ENCODE measurements at regions not wholly inside any gene's neighbourhood (a gene's known extent, or its start where the extent isn't known, plus 50 kb on each side); places are given as distances from the start of the nearest gene placed in this dataset.
"Not testable (repeated sequence)": the region's sequence is repeated elsewhere in the genome, so short reads cannot be mapped to it uniquely, and the experiment has no call there.

DNA sequence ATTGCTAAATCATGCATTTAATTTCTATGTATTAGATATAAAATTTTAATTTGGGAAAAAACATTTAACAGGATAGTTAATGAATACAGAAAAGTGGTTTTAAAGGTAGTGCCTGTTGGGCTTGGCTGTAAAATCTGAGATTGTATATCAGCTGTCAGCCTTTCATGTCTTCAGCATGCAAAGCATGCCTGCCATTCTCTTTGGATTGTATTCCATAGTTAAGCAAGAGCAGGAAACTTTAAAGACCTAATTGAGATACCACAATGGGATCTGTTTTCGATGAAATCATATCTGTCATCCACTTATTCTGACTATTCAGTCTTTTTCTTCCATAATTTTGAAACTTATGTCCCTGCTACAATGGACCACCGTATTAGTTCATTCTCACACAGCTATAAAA is 451.0 kb upstream of the DDI1 start:
- DNase-seq, result no peak

DNA sequence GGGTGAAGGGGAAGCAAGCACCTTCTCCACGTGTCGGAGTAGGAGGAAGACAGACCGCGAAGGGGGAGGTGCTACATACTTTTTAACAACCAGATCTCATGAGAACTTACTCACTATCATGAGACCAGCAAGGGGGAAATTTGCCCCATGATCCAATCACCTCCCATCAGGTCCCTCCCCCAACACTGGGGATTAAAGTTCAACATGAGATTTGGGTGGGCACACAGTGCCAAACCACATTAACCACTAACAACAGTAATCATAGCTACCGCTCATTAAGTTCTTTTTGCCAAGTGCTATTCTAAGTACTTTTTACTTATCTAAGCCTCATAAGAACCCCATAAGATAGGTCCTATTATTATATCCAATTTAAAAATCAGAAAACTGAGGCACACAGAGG is 450.5 kb upstream of the DDI1 start:
- DNase-seq, result no peak

DNA sequence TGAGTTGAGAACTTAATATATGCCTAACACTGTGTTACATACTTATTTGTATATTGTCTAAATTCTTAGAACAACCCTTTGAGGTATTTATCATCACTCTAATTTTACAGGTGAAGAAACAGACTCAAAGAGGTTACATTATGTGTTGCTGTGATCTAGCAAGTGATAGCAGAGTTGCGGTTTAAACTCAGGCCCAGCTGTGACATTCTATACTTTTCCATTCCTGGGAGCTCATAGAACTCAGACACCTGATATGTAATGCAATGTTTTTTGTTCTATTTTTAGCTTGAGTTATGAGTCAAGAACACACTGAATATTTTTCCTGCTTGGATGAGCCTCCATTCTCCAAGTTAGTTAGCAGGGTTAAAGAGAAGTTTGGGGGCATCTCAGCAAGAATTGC is 449.7 kb upstream of the DDI1 start:
- DNase-seq, result peak; percentile 16

DNA sequence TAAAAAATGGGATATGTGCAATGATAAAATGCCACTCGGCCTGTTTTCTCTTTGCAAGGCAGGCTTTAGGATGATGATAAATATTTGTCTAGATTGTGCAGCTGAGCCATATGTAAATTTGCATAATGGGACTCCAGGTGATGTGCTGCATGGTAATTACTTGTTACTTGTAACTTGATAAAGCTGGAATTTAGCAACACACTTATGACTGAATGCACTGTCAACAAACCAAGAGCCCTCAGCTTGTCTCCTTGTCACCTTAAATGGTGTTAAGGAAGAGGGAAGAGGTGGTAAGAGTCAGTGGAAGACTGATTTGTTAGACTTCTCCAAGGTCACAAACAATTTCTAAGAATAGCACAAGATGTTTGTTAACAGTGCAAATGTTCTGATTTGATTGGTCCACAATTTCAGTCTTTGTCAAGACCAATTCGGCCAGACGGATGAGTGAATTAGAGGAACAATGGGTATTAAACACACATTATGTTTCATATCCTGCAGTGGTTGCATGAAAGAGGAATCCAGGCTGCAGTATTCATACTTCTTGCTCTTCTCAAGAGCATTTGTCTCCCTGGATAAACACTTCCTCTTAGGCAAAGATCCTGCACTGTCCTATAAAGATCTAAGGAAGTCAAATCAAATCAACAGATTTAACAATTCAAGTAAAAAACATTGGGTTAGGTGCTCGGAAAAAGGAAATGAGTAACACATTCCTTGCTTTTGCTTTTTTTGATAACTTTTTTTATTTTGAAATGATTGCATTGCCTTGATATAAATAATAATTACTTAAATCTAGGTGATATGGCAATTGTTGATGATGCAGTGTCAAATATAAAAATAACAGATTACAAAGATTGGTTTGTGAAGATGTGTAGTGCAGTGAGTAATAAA is 448.3 kb upstream of the DDI1 start:
- DNase-seq, result no peak

DNA sequence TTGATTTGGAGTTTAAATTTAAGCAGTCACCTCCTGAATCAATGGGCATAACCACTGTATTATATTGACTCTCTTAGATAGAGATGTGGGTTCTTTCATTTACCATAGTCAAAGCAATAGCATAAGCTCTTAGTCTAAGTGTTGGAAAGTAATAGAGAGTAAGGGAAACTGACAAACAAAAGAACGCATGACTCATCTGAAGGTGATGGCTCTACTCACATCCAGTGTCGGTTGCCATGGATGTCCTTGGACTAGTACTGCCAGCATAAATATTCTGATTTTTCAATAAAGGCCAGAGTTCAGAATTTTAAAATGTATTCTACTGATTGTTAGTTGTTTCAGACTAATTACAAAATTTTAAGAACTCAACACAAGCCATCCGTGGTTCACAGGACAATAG is 444.9 kb upstream of the DDI1 start:
- no peak for DNase-seq

DNA sequence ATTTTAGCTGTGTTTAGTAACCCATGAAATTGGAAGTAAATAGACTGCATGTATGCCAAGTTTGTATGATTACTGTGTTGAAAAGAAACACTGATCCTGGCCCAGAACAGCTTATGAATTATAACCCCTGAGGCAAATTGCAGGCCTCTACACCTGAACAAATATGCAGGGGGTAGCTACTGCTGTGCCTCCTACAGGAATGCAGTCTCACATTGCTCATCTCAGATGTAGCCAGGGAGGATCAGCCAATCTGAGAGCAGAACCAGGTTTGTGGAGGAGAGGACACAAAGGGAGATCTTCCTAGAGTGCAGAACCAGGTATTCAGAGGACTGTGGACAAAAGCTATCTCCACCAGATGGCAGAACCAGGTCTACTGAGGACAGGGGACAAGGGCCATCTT is 442.2 kb upstream of the DDI1 start:
- no peak for DNase-seq

DNA sequence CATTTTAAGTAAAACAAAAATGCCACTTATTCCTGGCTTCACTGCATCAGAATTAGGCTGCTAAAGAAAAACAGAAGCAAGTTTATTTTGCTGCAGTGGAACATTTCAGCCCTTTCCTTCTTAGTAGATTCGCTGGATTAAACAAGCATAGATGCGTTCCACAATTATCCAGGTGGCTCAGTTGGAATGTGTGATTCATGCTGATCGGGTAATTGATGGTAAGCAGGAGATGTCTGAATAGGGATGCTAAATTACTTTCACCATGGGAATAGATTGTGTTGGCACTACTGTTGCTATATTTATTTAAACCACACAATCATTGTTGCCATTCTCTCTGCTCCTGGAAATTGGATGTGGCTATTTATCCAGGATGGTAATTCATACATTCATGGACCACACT is 440.1 kb upstream of the DDI1 start:
- DNase-seq, result no peak

DNA sequence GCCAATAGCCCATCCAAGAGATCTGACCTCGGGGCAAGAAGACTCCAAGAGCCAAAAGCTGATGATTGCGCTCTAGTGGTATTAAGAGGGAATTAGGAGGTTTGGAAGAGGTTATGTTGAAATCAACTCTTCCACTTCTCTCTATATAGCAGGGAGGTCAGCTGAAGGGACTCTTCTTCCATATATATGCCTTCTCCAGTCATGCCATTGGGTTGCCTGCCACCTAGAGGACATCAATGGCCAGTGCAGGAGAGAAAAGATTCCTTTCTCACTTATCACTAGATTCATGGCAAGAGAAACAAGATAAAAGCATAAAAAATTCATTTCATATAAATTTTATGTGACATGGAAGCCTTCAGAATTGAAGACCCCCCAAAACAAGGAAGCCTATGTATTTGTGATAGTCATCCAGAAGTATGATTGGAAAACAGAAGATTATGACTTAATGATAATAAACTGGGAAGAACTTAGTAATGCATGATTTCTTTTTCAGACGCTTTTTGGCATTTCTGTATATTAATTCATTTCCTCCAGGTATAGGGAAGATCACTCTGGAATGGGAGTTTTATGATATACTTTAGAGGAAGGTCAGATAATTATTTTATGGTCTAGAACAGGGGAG is 435.1 kb upstream of the DDI1 start:
- DNase-seq, result peak; percentile 70

DNA sequence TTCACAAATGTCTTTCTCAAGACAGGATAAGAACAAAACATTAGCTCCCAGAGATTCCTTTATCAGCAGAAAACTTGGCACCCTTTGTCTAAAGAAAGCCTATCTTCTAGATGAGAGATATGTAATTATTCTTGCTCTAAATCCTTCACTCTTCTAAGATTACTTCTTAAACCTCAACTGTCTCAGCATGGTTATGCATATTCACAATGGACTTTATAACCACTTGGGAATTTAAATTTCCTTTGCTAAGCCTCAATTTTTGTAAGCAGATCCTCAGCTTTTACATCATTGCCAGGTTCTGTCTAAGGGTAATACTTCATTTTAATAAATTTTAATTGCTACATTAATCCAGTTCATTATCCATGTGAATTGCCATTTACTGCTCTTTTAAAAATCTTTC is 433.6 kb upstream of the DDI1 start:
- DNase-seq, result no peak

DNA sequence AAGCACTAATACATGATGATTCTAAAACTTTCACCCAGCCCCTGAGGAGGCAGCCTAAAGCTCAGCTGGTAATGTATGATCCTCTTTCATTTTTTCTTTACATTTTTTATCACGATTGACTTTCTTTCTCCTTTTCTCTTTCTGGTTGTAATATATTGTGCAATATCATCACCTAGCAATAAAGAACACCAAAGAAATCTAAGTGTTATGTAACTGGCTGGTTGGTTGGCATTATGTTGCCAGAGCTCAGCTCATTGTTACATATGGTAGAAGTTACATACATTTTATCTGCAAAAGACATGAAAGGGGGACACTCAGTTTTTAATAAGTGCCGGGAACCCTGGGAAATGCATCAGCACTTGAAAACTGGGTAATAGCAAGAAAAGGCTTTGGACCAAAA is 432.1 kb upstream of the DDI1 start:
- DNase-seq, result no peak

DNA sequence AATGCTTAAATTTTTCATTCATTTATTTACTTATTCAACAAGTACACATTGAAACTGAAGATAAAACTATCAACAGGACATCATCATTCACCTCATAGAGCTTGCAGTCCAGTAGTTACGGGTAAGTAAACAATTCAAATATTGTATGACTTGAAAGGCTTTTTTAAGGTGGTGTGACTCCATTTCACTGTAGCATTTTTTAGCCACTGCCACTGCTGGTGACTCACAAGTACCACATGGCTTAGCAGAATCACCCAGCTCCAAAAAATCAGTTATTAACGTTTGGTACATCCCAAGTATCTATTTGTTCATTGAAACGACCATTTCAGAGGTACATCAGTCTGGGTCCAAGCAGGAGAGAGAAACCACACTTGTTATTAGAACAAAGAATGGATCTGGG is 427.9 kb upstream of the DDI1 start:
- DNase-seq, result peak; percentile 68

DNA sequence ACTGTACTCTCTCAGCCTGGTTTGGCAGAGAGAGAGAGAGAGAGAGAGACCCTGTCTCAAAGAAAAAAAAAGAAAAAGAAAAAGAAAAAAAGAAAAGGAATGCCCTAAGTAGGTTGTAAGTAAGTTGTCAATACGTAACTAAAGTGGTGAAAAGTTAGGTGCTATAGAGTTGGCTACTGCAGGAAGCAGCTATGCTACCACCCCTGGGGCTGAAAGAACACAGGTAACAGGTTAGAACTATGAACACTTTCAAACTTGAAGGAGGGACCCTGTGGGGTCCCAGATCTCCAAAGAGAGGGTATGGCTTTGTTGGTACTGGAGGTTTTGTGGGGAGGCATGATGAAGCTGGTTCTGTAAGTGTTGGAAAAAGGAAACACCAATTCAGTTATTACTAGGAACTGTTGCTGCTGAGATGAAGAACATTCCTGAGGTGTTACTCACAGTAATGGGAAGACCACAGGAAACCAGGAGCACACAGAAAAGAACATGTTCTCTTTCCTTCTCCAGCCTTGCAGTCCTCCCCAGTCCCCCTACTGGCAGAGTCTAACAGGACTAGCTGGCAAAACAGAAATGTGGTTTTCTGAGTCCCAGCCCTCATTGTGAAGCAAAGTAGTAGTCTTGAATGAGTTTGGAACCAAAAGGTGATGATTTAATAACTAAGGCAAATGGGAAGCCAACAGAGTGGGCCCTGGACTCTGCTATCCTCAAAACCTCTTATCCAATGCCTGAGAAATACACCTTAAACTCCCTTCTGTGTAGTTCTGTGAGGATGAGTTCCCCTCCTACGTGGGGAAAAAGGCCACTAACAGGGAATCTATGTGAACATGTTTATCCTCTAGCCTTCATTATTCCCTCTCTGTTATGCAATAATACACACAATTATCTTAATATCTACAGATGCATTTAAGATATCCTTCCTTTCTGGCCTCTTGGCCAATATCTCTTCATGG is 427.0 kb upstream of the DDI1 start:
- peak; percentile 96 for DNase-seq

DNA sequence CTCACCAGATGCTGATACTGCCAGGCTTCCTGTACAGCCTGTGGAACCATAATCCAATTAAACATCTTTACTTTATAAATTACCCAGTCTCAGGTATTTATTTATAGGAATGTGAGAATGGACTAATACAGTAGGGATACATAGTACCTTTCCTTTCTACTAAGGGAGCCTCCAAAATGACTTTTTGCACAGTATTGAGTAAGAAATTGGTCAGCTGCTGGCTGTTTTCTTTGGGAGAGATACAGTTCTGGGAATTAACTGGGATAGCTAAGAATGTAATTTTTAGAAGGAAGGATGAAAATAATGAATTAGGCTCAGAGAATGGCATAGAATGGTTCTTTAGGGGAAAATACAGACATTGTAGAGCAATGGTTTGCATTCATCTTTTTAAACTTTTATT is 426.0 kb upstream of the DDI1 start:
- DNase-seq, result no peak

DNA sequence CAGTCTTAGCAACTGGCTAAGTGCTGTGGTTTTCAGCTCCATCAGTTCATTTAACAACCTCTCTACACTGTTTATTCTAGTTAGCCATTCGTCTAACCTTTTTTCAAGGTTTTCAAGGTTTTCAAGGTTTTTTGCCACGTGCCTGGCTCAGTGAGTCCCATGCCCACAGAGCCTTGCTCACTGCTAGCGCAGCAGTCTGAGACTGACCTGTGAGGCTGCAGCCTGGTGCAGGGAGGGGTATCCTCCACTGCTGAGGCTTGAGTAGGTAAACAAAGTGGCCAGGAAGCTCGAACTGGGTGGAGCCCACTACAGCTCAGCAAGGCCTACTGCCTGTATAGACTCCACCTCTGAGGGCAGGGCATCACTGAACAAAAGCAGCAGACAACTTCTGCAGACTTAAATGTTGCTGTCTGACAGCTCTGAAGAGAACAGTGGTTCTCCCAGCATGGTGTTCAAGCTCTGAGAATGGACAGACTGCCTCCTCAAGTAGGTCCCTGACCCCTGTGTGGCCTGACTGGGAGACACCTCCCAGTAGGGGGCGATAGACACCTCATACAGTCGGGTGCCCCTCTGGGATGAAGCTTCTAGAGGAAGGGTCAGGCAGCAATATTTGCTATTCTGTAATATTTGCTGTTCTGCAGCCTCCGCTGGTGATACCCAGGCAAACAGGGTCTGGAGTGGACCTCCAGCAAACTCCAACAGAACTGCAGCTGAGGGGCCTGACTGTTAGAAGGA is 424.7 kb upstream of the DDI1 start:
- DNase-seq, result not testable (repeated sequence)

DNA sequence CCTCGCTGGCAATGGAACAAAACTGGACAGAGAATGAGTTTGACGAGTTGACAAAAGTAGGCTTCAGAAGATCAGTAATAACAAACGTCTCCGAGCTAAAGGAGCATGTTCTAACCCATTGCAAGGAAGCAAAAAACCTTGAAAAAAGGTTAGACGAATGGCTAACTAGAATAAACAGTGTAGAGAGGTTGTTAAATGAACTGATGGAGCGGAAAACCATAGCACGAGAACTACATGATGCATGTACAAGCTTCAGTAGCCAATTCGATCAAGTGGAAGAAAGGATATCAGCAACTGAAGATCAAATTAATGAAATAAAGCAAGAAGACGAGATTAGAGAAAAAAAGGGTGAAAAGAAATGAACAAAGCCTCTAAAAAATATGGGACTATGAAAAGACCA is 424.0 kb upstream of the DDI1 start:
- not testable (repeated sequence) for DNase-seq

DNA sequence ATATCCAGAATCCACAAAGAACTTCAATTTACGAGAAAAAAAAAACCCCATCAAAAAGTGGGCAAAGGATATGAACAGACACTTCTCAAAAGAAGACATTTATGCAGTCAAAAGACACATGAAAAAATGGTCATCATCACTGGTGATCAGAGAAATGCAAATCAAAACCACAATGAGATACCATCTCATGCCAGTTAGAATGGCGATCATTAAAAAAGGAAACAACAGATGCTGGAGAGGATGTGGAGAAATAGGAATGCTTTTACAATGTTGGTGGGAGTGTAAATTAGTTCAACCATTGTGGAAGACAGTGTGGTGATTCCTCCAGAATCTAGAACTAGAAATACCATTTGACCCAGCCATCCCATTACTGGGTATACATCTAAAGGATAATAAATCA is 419.9 kb upstream of the DDI1 start:
- not testable (repeated sequence) for DNase-seq

DNA sequence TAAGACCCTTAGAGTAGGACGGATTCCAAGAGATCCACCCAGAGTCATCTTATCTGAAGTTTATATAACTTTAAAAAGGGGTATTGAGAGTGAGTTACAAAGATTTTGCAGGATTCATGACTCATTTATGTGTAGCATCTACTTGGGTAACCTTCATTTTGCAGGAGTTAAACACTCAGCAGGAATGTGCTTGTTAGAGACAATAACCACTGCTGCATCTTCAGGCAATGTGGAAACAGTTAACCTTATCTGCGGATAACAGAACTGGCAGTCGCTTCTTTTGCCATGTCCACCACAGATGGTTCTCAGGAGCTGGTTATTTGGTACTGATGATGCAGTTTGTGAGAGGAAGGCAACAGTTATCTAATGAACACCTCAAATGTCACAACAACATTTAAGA is 417.9 kb upstream of the DDI1 start:
- peak; percentile 42 for DNase-seq

DNA sequence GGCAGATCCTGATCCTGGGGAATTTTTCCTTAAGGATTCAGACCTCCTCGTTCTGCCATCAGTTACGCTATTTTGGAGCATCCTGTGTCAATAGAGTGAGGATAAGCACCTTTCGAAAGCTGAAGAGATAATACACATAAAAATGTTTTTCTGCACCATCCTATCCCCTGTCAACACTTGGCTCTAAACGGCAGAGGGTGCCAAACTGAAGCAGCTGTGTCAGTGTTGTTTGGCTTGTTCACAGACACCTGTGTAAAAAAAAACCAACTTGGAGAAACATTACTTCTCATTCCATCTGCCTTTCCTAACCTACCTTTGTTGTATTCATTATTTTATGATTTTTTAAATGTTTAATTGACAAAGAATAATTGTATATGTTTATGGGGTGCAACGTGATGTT is 417.0 kb upstream of the DDI1 start:
- no peak for DNase-seq

DNA sequence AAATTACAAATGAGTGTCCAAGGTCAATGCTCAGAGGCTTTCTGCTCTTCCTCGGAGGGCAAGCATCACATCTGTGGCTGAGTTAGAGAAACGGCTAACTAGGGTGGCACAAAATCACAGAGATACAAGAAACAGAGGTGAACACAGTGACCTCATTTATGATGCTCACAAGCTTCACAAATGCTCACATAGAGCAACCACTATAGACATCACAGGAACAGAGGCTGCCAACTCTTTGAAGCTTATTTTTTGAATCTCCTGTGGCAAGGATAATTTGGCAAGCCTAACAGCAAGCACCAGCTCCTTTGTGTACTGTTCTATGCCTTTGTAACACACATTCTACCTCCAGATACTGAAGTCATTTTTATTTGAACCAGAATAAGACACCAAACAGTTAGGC is 416.5 kb upstream of the DDI1 start:
- no peak for DNase-seq

DNA sequence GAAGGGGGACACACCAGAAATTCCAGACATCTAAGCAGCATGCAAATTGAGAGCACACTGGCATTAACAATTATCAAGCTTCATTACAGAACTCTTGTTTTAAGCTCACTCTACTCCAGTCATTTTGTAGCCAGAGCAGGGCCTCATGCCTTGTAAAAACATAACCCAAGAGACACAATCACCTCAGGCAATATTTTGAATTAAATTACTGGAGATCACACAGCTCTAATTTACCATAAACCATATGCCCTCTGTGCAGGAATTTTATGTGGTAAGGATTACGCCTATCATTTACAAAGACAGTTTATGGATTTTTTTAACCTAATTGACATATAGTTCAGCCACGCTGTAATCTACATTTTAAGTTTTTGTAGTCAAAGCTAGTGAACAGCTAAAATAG is 414.1 kb upstream of the DDI1 start:
- no peak for DNase-seq

DNA sequence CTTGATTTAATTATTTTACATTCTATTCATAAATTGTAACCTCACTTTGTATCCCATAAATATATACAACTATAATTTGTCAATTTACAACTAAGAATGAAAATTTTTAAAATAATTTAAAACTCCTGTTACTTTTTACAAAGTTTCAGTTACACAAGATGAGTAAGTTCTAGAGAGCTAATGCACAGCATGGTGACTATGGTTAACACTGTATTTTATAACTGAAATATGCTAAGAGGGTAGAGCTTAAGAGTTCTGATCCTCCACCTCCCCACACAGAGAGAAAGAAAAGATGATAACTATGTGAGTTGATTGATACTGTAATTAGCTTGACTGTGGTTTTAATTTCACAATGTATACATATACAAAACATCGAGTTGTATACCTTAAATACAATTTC is 412.5 kb upstream of the DDI1 start:
- no peak for DNase-seq

All from fibroblast of skin of back (primary cell).